AG04449 (cell line): ENCODE measurements at regions not wholly inside any gene's neighbourhood (a gene's known extent, or its start where the extent isn't known, plus 50 kb on each side); places are given as distances from the start of the nearest gene placed in this dataset.

Experiments used
- CTCF ChIA-PET: fragments of 350-600 bp; formaldehyde crosslinking; extraction: SDS; loops from one replicate; lab custom pipeline; 2021; ENCODE audit warnings: antibody characterized with exemption; lab: Yijun Ruan, JAX
- POLR2A ChIA-PET: fragments of 400-600, 350-600 bp; formaldehyde crosslinking; extraction: SDS; loops from one replicate; lab custom pipeline; 2020; ENCODE audit warnings: antibody characterized with exemption, inconsistent platforms; lab: Yijun Ruan, JAX
- DNase-seq: peaks from one replicate; pipeline ENCODE4 v3.0.0-alpha.2; 2010; ENCODE audit warnings: low read depth, low spot score
- H3K4me3 ChIP-seq: 2 replicates; pipeline ENCODE4 v1.5.1; 2011; ENCODE audit warnings: low read depth, mild to moderate bottlenecking, control low read depth, low read length
- CTCF ChIP-seq: IDR thresholded peaks from one replicate; pipeline ENCODE4 v1.5.1; 2011; ENCODE audit warnings: mild to moderate bottlenecking, moderate library complexity, low read length, control low read depth, inconsistent platforms; ENCODE audit not compliant: insufficient read depth; ENCODE audit errors: missing control alignments

GRCh38 chr16:49216593-49216992, 65.0 kb downstream of the CBLN1 start:
- ChIA-PET POLR2A (no interaction called here), CTCF (no interaction called here)
- H3K4me3 ChIP-seq: no peak overlapping the region
- TF ChIP-seq CTCF: no peak
- DNase-seq: no peak

GRCh38 chr16:49213594-49213993, 68.0 kb downstream of the CBLN1 start:
- ChIA-PET CTCF (no interaction called here), POLR2A (no interaction called here)
- no peak for TF ChIP-seq CTCF
- no peak overlapping the region for H3K4me3 ChIP-seq
- no peak for DNase-seq

GRCh38 chr16:49204191-49204590, 77.4 kb downstream of the CBLN1 start:
- CTCF ChIA-PET: no interaction called here
- H3K4me3 ChIP-seq: no peak overlapping the region
- POLR2A ChIA-PET: no interaction called here
- DNase-seq: no peak
- TF ChIP-seq CTCF: no peak

- TF ChIP-seq CTCF: no peak
- ChIA-PET POLR2A (no interaction called here), CTCF (no interaction called here)
- DNase-seq: no peak
- no peak overlapping the region for H3K4me3 ChIP-seq
Observed at GRCh38 chr16:49203361-49203760, 78.3 kb downstream of the CBLN1 start.

- no peak for DNase-seq
- no peak overlapping the region for H3K4me3 ChIP-seq
- POLR2A ChIA-PET: no interaction called here
- CTCF ChIA-PET: no interaction called here
- TF ChIP-seq CTCF: no peak
Observed at GRCh38 chr16:49201118-49201517, 80.5 kb downstream of the CBLN1 start.

GRCh38 chr16:49200223-49200820, 81.3 kb downstream of the CBLN1 start:
- CTCF ChIA-PET: no interaction called here
- POLR2A ChIA-PET: no interaction called here
- no peak for TF ChIP-seq CTCF

More at GRCh38 chr16:49200223-49200820, 81.3 kb downstream of the CBLN1 start:
- H3K4me3 ChIP-seq: no peak overlapping the region
- no peak for DNase-seq
